GM19238 (cell line): ENCODE measurements at regions not wholly inside any gene's neighbourhood (a gene's known extent, or its start where the extent isn't known, plus 50 kb on each side); places are given as distances from the start of the nearest gene placed in this dataset.

ENCODE experiments used
- DNase-seq: peaks from one replicate; pipeline ENCODE4 v3.0.0; 2011; ENCODE audit warnings: low spot score; ENCODE audit not compliant: insufficient read length

GRCh38 chr4:18917689-18918088 is 896.1 kb upstream of the LCORL start:
- DNase-seq, result no peak

GRCh38 chr4:18914182-18914581 is 892.6 kb upstream of the LCORL start:
- no peak for DNase-seq

- no peak for DNase-seq
Measured at GRCh38 chr4:18894928-18895327, 873.4 kb upstream of the LCORL start.

GRCh38 chr4:18882468-18882867 is 860.9 kb upstream of the LCORL start:
- DNase-seq, result no peak

GRCh38 chr4:18881556-18881955 is 860.0 kb upstream of the LCORL start:
- no peak for DNase-seq

GRCh38 chr4:18880871-18881270 is 859.3 kb upstream of the LCORL start:
- no peak for DNase-seq

GRCh38 chr4:18878561-18878960 is 857.0 kb upstream of the LCORL start:
- DNase-seq, result no peak

GRCh38 chr4:18869166-18869565 is 847.6 kb upstream of the LCORL start:
- no peak for DNase-seq

- DNase-seq, result no peak
Measured at GRCh38 chr4:18860836-18861530, 839.4 kb upstream of the LCORL start.

GRCh38 chr4:18859468-18859867 is 837.9 kb upstream of the LCORL start:
- no peak for DNase-seq

GRCh38 chr4:18858229-18858922 is 836.8 kb upstream of the LCORL start:
- no peak for DNase-seq

GRCh38 chr4:18850867-18851266 is 829.3 kb upstream of the LCORL start:
- no peak for DNase-seq

- no peak for DNase-seq
Measured at GRCh38 chr4:18847249-18847890, 825.8 kb upstream of the LCORL start.

GRCh38 chr4:18846313-18846712 is 824.8 kb upstream of the LCORL start:
- DNase-seq, result no peak

GRCh38 chr4:18844726-18845125 is 823.2 kb upstream of the LCORL start:
- no peak for DNase-seq

GRCh38 chr4:18842431-18842830 is 820.9 kb upstream of the LCORL start:
- no peak for DNase-seq

- DNase-seq, result no peak
Measured at GRCh38 chr4:18840481-18840880, 818.9 kb upstream of the LCORL start.

GRCh38 chr4:18816228-18816895 is 794.8 kb upstream of the LCORL start:
- DNase-seq, result no peak

GRCh38 chr4:18815779-18816173 is 794.2 kb upstream of the LCORL start:
- no peak for DNase-seq

GRCh38 chr4:18815081-18815778 is 793.7 kb upstream of the LCORL start:
- DNase-seq, result no peak

- no peak for DNase-seq
Measured at GRCh38 chr4:18813771-18814170, 792.2 kb upstream of the LCORL start.

GRCh38 chr4:18813055-18813454 is 791.5 kb upstream of the LCORL start:
- no peak for DNase-seq
